AG04449 (cell line): ENCODE measurements at regions not wholly inside any gene's neighbourhood (a gene's known extent, or its start where the extent isn't known, plus 50 kb on each side); places are given as distances from the start of the nearest gene placed in this dataset.

Source experiments
- CTCF ChIA-PET: fragments of 350-600 bp; formaldehyde crosslinking; extraction: SDS; loops from one replicate; lab custom pipeline; 2021; ENCODE audit warnings: antibody characterized with exemption; lab: Yijun Ruan, JAX
- POLR2A ChIA-PET: fragments of 400-600, 350-600 bp; formaldehyde crosslinking; extraction: SDS; loops from one replicate; lab custom pipeline; 2020; ENCODE audit warnings: antibody characterized with exemption, inconsistent platforms; lab: Yijun Ruan, JAX
- DNase-seq: peaks from one replicate; pipeline ENCODE4 v3.0.0-alpha.2; 2010; ENCODE audit warnings: low read depth, low spot score
- H3K4me3 ChIP-seq: 2 replicates; pipeline ENCODE4 v1.5.1; 2011; ENCODE audit warnings: low read depth, mild to moderate bottlenecking, control low read depth, low read length
- CTCF ChIP-seq: IDR thresholded peaks from one replicate; pipeline ENCODE4 v1.5.1; 2011; ENCODE audit warnings: mild to moderate bottlenecking, moderate library complexity, low read length, control low read depth, inconsistent platforms; ENCODE audit not compliant: insufficient read depth; ENCODE audit errors: missing control alignments

DNA sequence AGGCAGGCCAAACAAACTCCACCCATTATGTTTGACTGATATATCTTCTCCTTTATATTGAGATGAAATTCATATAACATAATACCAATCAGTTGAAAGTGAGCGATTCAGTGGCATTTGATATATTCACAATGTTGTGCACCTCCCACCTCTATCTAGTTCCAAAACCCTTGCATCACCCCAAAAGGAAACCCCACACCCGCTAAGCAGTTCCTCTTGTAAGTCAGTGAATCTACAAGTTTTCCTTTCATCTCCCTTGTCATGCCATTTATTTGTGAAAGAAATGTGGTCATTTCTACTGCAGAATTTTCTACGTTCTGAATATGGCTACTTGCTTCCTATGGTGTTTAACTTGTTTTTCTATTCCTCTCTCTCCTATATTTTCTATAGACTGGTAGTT is 99.4 kb upstream of the PTPN3 start:
- CTCF ChIA-PET, result interaction anchor here (0.9 kb wide), 1 partner anchor 23 kb away, joined by 4 read pairs; no protein-coding TSS in a partner anchor
- no peak overlapping the region for H3K4me3 ChIP-seq
- POLR2A ChIA-PET, result no interaction called here
- no peak for DNase-seq
- no peak for TF ChIP-seq CTCF

GRCh38 chr9:109599131-109599530 is 101.0 kb upstream of the PTPN3 start:
- no peak for TF ChIP-seq CTCF
- no peak for DNase-seq
- H3K4me3 ChIP-seq, result no peak overlapping the region
- CTCF ChIA-PET, result no interaction called here
- POLR2A ChIA-PET, result no interaction called here

DNA sequence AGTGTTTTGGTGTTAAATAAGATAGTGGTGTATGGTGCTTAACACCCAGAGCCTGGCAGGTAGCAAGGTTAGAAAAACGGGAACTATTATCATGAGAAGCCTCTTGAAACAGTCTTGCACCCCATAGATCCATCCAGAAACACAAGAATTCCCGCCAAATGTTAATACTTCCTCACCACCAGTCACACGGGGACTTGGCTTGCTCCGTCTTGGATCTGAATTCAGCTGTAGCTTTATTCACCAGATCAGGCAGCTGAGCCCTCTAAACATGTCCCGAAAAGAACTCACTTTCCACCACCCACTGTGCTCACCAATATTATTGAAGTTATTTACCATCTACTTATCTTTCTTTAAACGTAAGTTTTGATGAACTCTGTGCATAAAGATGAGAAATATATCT is 101.6 kb upstream of the PTPN3 start:
- DNase-seq, result no peak
- no peak overlapping the region for H3K4me3 ChIP-seq
- CTCF ChIA-PET, result interaction anchor here (1.1 kb wide), 1 partner anchor 10 kb away, joined by 3 read pairs; no protein-coding TSS in a partner anchor
- POLR2A ChIA-PET, result no interaction called here
- TF ChIP-seq CTCF, result no peak

DNA sequence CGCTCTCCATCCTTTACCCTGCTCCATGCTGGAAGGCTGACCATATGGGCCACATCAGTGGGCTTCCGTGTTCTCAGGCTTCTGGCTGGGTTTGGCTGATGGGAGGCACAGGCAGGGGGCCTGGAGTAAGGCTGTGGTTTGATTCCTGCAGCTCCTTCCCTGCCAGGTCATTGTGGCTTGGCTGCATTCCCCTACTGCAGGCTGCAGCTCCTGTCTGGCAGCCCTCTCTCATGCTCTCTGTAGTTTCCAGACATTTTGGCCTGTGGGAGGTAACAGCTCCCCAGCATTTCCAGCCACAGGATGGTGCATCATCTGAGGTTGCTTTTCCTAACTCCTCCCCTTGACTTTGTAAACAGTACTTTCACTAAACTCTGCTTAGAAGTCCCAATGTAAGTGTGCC is 102.0 kb upstream of the PTPN3 start:
- ChIA-PET CTCF (interaction anchor here (1.1 kb wide), 1 partner anchor 9 kb away, joined by 3 read pairs; no protein-coding TSS in a partner anchor), POLR2A (no interaction called here)
- DNase-seq, result peak; percentile 33
- TF ChIP-seq CTCF, result no peak
- no peak overlapping the region for H3K4me3 ChIP-seq

- CTCF ChIA-PET, result no interaction called here
- POLR2A ChIA-PET, result no interaction called here
- DNase-seq, result no peak
- TF ChIP-seq CTCF, result no peak
- no peak overlapping the region for H3K4me3 ChIP-seq
Observed at GRCh38 chr9:109601181-109601580, 103.1 kb upstream of the PTPN3 start.

GRCh38 chr9:109602987-109603386 is 104.9 kb upstream of the PTPN3 start:
- no peak for DNase-seq
- CTCF ChIA-PET, result interaction anchor here (1.1 kb wide), 1 partner anchor 215 kb away, joined by 3 read pairs; no protein-coding TSS in a partner anchor
- no peak overlapping the region for H3K4me3 ChIP-seq
- TF ChIP-seq CTCF, result no peak
- POLR2A ChIA-PET, result no interaction called here
